K562 (cell line): ENCODE measurements at regions not wholly inside any gene's neighbourhood (a gene's known extent, or its start where the extent isn't known, plus 50 kb on each side); places are given as distances from the start of the nearest gene placed in this dataset.

Experiments
- ATAC-seq: fragments of 200-7000 bp; cut with Tn5 transposase; 3 replicates; pipeline ENCODE4 v1.9.1; 2020; ENCODE audit warnings: moderate library complexity
- BruUV-seq: library from RNA; stranded (reverse); fragments of 400-500 nt; replicated peaks from 2 replicates; lab custom pipeline; 2021; lab: Mats Ljungman, UMichigan
- CTCF ChIA-PET: fragments of 300-600 bp; formaldehyde crosslinking; extraction: SDS; loops from one replicate; lab custom pipeline; 2021; ENCODE audit warnings: low intra/inter-chr PET ratio; lab: Yijun Ruan, JAX
- POLR2A ChIA-PET: fragments of 300-600, 350-650 bp; sonication (Branson Sonifier 250); formaldehyde crosslinking; extraction: SDS; loops from one replicate; lab custom pipeline; 2021; ENCODE audit warnings: antibody characterized with exemption, inconsistent platforms; lab: Yijun Ruan, JAX
- DNase-seq, 4 experiments: peaks; one replicate each; pipeline versions ENCODE4 v3.0.0 to v3.0.0-alpha.2; 2011 to 2018; ENCODE audit warnings: low spot score in 3 of 4, mixed read lengths in 3 of 4; ENCODE audit errors: extremely low read depth in 1 of 4
- FAIRE-seq: peaks from 2 replicates; lab custom pipeline; 2011; peaks lifted over from hg19 to GRCh38; lab: Jason Lieb, UNC
- H2AFZ ChIP-seq: 2 replicates; pipeline ENCODE4 v1.6.0; 2011; ENCODE audit warnings: low read depth, low read length, control low read depth, inconsistent platforms
- H3K27ac ChIP-seq: fragments of 200-600 bp; 3 replicates; pipeline ENCODE4 v1.8.0; 2011; ENCODE audit warnings: low read depth, mild to moderate bottlenecking, control low read depth, inconsistent platforms, low read length, moderate library complexity, mixed read lengths; ENCODE audit errors: extremely low read depth
- H3K27me3 ChIP-seq, 2 experiments: fragments of 300-600 bp in 1 of 2; 2 replicates in 1 of 2; 3 replicates in 1 of 2; pipeline versions ENCODE4 v1.6.0 to v1.8.0; 2011; ENCODE audit warnings: inconsistent platforms in 2 of 2, low read length in 2 of 2, mild to moderate bottlenecking in 1 of 2, mixed read lengths in 1 of 2, moderate library complexity in 1 of 2; ENCODE audit not compliant: control insufficient read depth in 2 of 2, insufficient read depth in 2 of 2
- H3K36me3 ChIP-seq: fragments of 300-600 bp; 3 replicates; pipeline ENCODE4 v1.8.0; 2011; ENCODE audit warnings: mild to moderate bottlenecking, low read length, inconsistent platforms; ENCODE audit not compliant: control insufficient read depth, insufficient read depth
- H3K4me1 ChIP-seq, 2 experiments: fragments of 200-600 bp in 1 of 2; replicated peaks in 1 of 2; 2 replicates in 1 of 2; 3 replicates in 1 of 2; pipeline versions ENCODE4 v1.5.1 to v1.8.0; 2011; ENCODE audit warnings: inconsistent platforms in 2 of 2, low read length in 2 of 2, mild to moderate bottlenecking in 1 of 2, mixed read lengths in 1 of 2, moderate library complexity in 1 of 2; ENCODE audit not compliant: control insufficient read depth in 2 of 2, insufficient read depth in 2 of 2
- H3K4me2 ChIP-seq: 2 replicates; pipeline ENCODE4 v1.6.1; 2011; ENCODE audit warnings: low read length, control low read depth, inconsistent platforms, mixed read lengths; ENCODE audit not compliant: insufficient read depth
- H3K4me3 ChIP-seq: fragments of 200-600 bp; sonication (generic), shearing (Covaris generic); 2 replicates; pipeline ENCODE4 v1.5.1; 2016; ENCODE audit warnings: control low read depth, inconsistent platforms
- H3K79me2 ChIP-seq: fragments of 200-600 bp; 3 replicates; pipeline ENCODE4 v1.8.0; 2011; ENCODE audit warnings: low read length, inconsistent platforms; ENCODE audit not compliant: control insufficient read depth, insufficient read depth
- H3K9ac ChIP-seq, 2 experiments: 2 replicates each; pipeline versions ENCODE4 v1.6.0 to v1.6.1; 2011; ENCODE audit warnings: low read depth in 2 of 2, low read length in 2 of 2, control low read depth in 1 of 2, inconsistent platforms in 1 of 2, mild to moderate bottlenecking in 1 of 2, mixed read lengths in 1 of 2; ENCODE audit not compliant: insufficient read depth in 1 of 2
- H3K9me1 ChIP-seq: one replicate; pipeline ENCODE4 v1.6.0; 2011; ENCODE audit warnings: inconsistent platforms, mild to moderate bottlenecking, low read length, moderate library complexity; ENCODE audit not compliant: control insufficient read depth, insufficient read depth
- H3K9me3 ChIP-seq: replicated peaks from 2 replicates; pipeline ENCODE4 v1.5.1; 2011; ENCODE audit warnings: low read depth, low read length, inconsistent platforms; ENCODE audit not compliant: control insufficient read depth, insufficient read depth
- H4K20me1 ChIP-seq: replicated peaks from 2 replicates; pipeline ENCODE4 v1.6.1; 2011; ENCODE audit warnings: low read length, inconsistent platforms, mixed read lengths; ENCODE audit not compliant: control insufficient read depth, insufficient read depth
- CBFB ChIP-seq: sonication (generic); formaldehyde crosslinking; IDR thresholded peaks from 2 replicates; pipeline ENCODE4 v1.4.0; 2020; ENCODE audit warnings: mild to moderate bottlenecking, missing genetic modification reagents
- REST ChIP-seq, 2 experiments: fragments of 450-650 bp; formaldehyde crosslinking in 1 of 2; IDR thresholded peaks; 2 replicates each; pipeline versions ENCODE4 v1.4.0 to v1.6.1; 2014 to 2020; ENCODE audit warnings: mild to moderate bottlenecking in 2 of 2, borderline replicate concordance in 1 of 2, low read depth in 1 of 2
- SAP30 ChIP-seq: fragments of 200-600 bp; sonication (generic); IDR thresholded peaks from 2 replicates; pipeline ENCODE4 v1.6.1; 2012; ENCODE audit warnings: borderline replicate concordance, low read depth, mild to moderate bottlenecking, moderate library complexity, low read length, control low read depth, inconsistent platforms; ENCODE audit not compliant: insufficient read depth, poor library complexity, severe bottlenecking
- SIRT6 ChIP-seq: IDR thresholded peaks from one replicate; pipeline ENCODE4 v1.6.1; 2012; ENCODE audit warnings: low read depth, mild to moderate bottlenecking, control low read depth, inconsistent platforms, low read length, moderate library complexity
- SREBF1 ChIP-seq: fragments of 150-350 bp; IDR thresholded peaks from 2 replicates; pipeline ENCODE4 v1.6.1; 2014; ENCODE audit warnings: antibody characterized with exemption, low read depth, low read length, borderline replicate concordance
- ZNF274 ChIP-seq: IDR thresholded peaks from 2 replicates; pipeline ENCODE4 v1.6.1; 2011; ENCODE audit warnings: low read depth, mild to moderate bottlenecking, low read length, moderate library complexity, borderline replicate concordance
- ZNF696 ChIP-seq: fragments of 250-450 bp; sonication (Bioruptor Pico); conservative IDR thresholded peaks from 2 replicates; pipeline ENCODE4 v1.4.0; 2020; ENCODE audit warnings: mild to moderate bottlenecking, moderate library complexity
- WGBS: fragments of 100-300 bp; shearing (Covaris generic); methylation state at CpG from one replicate; pipeline ENCODE4 v1.1.6; 2016; ENCODE audit warnings: low coverage, mixed read lengths; ENCODE audit not compliant: insufficient coverage; ENCODE audit errors: missing lambda C conversion rate; 5-methylcytosine and 5-hydroxymethylcytosine counted together
- in situ Hi-C: fragments of 300-500 bp; cut with MboI; formaldehyde crosslinking; loops from 4 replicates; pipeline ENCODE4 v1.15.0; 2018; ENCODE audit warnings: inconsistent platforms, mixed read lengths
- intact Hi-C: fragments of 100-400 bp; cut with micrococcal nuclease; formaldehyde crosslinking; loops from 2 replicates; pipeline ENCODE4 v1.14.2; 2022

GRCh38 chr2:240335061-240335460, 100.4 kb upstream of the GPC1 start:
- no peaks in the 10 kb centered on the region for H3K36me3 ChIP-seq
- FAIRE-seq (no peak), ATAC-seq (no peak), DNase-seq (no peak)
- no peak overlapping the region for H3K9ac ChIP-seq
- BruUV-seq = no TSS peak
- H3K27ac ChIP-seq = no peak overlapping the region
- no peak overlapping the region for H3K4me3 ChIP-seq
- TF ChIP-seq SREBF1 (no peak), ZNF274 (no peak), SAP30 (no peak), ZNF696 (CRISPR knock-in tag) (no peak)
- in situ Hi-C loops = no loop called here
- POLR2A ChIA-PET = interaction anchor here (1.3 kb wide), 1 partner anchor 11 kb away, joined by 4 read pairs; no protein-coding TSS in a partner anchor
- intact Hi-C loops = no loop called here
- H3K9me1 ChIP-seq = no peaks in the 10 kb centered on the region
- 0% methylated on average over 3 of the region's 3 CpGs for WGBS
- no peak overlapping the region for H2AFZ ChIP-seq
- peaks cover 0 to under 1% of the 10 kb centered on the region in 2 experiments; a peak in 1 of 5 replicates for H3K27me3 ChIP-seq
- H3K79me2 ChIP-seq = no peaks in the 10 kb centered on the region
- no peak overlapping the region for H3K4me2 ChIP-seq
- no peaks in the 10 kb centered on the region for H3K4me1 ChIP-seq
- no peaks in the 10 kb centered on the region for H3K9me3 ChIP-seq
- CTCF ChIA-PET = no interaction called here
- H4K20me1 ChIP-seq = no peaks in the 10 kb centered on the region

- ChIA-PET POLR2A (no interaction called here), CTCF (no interaction called here)
- Histone ChIP-seq H3K27me3 (peaks cover 0 to 9% of the 10 kb centered on the region in 2 experiments; a peak in 2 of 5 replicates), H3K36me3 (no peaks in the 10 kb centered on the region), H3K9me3 (no peaks in the 10 kb centered on the region), H3K9me1 (no peaks in the 10 kb centered on the region), H3K9ac (no peak overlapping the region), H4K20me1 (no peaks in the 10 kb centered on the region), H3K27ac (no peak overlapping the region), H3K4me2 (no peak overlapping the region), H3K4me3 (no peak overlapping the region), H3K79me2 (no peaks in the 10 kb centered on the region), H3K4me1 (no peaks in the 10 kb centered on the region), H2AFZ (no peak overlapping the region)
- in situ Hi-C loops = no loop called here
- intact Hi-C loops = no loop called here
- DNase-seq (no peak), FAIRE-seq (no peak), ATAC-seq (no peak)
- 0% methylated on average over 1 of the region's 4 CpGs for WGBS
- BruUV-seq = no TSS peak
- TF ChIP-seq REST (IDR thresholded peaks at IDR 0.05; ENCODE audit: borderline replicate concordance) (no peak), REST (CRISPR knock-in tag; IDR thresholded peaks at IDR 0.05; ENCODE audit: low read depth) (no peak), SIRT6 (no peak), CBFB (CRISPR knock-in tag) (no peak)
Observed at GRCh38 chr2:240336820-240337427, 98.5 kb upstream of the GPC1 start.
